HG03097 (cell line): ENCODE measurements at regions not wholly inside any gene's neighbourhood (a gene's known extent, or its start where the extent isn't known, plus 50 kb on each side); places are given as distances from the start of the nearest gene placed in this dataset.
A peak's percentile ranks its signal among the peaks of the same experiment; 100 is the strongest.
"Not testable (repeated sequence)": the region's sequence is repeated elsewhere in the genome, so short reads cannot be mapped to it uniquely, and the experiment has no call there.

Experiments
- ATAC-seq: cut with Tn5 transposase; IDR thresholded peaks from one replicate; pipeline ENCODE4 v1.9.1; 2021; ENCODE audit not compliant: unreplicated experiment, low FRiP score

DNA sequence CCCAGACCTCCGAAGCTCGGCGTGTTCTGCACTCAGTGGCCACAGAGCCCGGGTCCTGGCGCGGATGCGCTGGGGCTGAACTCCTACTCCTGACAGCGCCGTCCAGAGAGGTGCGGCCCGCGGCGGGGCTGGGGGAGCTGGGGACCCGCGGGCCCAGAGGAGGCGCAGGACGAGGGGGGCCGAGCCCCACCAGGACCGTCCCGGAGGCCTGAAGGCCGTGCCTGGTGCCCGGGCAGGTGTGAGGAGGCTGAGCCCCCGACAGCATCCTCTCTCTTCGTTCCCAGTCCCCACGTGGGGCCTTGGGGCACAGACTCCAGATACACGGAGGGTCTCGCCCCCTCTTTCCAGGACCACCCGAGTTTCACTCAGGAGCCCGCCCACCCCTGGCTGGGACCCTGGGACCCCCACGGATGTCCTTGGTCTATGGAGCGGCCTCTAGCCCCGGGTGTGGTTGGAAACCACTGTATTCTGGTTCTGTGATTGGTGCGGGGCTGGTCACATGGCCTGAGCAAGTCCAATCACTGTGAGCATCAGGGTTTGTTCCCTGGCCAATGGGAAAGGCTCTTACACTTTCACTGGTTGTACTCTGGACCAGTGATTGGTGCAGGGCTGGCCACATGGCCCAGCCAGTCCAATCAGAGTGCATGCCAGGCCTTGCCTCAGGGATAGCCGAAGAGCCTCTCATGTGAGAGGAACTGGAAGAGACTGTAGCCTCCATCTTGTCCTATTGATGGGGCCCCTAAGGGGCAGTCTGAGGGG is 217.6 kb upstream of the SFSWAP start:
- no peak for ATAC-seq

- ATAC-seq = no peak
Observed at GRCh38 chr12:131494216-131494615, 216.7 kb upstream of the SFSWAP start.

DNA sequence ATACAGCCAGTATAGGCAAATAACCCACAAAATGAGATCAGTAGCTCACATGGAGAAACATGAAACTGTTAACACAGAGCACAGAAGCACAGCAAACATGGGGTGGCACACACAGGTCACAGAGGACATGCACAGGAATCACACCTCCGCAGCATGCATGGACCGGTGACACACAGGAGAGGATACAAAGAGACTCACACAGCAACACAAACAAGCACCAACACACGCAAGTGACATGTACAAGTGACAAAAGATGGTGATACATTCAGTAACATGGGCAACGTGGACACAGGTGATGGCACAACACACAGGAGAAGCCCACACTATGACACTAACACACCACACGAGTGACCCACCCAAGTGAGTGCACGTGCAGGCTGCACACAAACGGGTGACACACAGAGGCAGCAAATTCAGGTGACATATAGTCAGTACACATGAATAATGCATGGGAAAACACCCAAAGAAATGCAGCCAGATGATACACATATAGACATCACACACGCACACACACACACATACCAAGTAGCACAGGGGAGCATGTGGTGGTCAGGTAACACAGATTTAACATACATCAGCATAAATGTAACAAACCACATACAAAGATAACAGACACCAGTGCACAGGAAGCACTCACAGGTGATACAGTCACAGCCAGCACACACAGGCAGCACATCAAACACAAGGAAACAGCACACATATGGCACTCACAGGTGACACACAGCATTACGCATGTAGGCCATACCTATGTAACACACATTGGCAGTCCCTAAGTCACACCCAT is 216.0 kb upstream of the SFSWAP start:
- ATAC-seq = no peak

DNA sequence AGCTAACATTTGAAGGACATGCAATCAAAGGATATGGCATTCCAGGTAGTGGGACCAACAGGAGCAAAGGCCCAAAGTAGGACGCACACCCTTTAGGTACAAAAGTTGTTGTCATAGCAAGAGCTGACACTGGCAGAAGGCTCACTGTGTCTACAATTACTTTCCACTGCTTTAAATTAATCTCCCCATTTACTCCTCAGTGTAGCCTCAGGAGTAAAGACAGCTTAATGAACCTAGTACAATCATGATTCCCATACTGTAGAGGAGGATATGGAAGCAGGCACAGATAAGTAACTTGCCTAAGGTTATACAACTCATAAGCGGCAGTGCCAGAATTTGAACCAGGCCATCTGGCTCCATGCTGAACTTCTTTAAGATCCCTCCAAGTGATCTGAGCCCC is 212.9 kb upstream of the SFSWAP start:
- ATAC-seq = no peak

- no peak for ATAC-seq
Observed at GRCh38 chr12:131499160-131499863, 211.6 kb upstream of the SFSWAP start.

DNA sequence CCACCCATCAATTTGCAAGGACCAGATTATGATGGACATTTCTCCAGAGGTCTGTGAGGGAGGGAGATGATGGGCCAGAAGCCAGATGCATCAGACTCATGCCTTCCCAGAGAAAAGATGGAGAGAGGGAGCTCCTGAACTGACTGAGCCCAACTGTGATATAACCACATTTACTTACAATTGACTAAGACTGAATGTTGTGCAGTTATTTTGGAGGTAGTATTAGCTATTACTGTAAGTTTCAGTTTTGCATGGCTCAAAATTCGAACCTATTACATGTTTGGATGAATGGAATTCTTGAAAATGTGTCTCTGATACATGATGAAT is 211.1 kb upstream of the SFSWAP start:
- no peak for ATAC-seq

- ATAC-seq = no peak
Observed at GRCh38 chr12:131500564-131500963, 210.3 kb upstream of the SFSWAP start.

DNA sequence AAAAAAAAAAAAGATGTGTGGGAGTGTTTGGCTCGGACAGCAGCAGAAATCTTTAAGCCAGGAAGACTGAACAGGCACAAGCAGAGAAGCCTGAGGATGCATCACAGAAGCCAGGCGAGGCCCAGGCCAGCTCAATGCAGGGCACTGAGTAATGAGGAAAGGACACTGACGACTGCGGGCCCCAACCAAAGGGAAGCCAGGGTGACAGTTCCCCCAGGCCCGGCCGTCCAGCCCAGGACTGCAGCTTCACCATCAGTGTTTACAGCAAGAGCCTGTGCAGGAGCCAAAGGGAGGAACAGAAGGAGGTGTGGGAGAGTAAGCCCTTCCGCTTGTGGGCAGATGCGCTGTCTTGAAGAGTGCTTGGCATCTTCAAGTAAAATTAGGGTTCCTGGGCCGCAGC is 205.3 kb upstream of the SFSWAP start:
- ATAC-seq = no peak

DNA sequence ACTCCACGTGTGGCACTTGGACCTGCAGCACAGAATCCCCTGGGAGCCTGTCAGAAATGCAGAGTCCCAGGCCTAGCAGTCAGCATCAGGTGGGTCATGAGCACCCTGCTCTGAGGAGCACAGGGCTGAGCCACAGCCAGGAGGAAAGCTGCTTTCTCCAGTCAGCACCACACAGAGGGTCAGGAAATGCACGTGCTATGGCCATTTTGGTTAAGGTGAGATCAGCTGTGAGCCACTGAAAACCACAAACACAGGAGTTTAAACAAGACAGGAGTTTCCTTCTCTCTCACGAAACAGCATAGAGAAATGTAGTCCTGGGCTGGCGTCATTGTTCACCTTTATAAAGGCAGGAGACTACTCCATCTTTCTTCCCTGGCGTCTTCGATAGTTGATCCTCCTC is 204.5 kb upstream of the SFSWAP start:
- no peak for ATAC-seq

DNA sequence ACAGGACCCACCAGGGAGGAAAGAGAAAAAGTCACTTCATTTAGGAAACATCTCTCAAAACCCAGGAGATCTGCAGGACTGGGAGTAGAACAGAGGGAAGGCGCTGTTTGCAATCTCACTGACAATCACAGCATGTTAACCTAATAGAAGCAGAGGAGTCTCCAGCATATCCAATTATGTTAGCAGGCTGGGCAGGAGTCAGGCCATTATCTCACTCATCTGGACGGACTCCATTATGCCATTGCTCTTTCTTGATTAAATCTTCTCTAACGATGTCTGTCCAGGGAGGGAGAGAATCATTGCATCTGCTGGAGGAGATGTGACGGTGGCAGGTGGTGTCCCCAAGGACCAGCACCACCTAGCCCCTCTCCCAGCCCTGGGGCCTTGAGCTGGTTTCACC is 203.8 kb upstream of the SFSWAP start:
- ATAC-seq = no peak

GRCh38 chr12:131507881-131508280 is 203.0 kb upstream of the SFSWAP start:
- ATAC-seq = no peak

DNA sequence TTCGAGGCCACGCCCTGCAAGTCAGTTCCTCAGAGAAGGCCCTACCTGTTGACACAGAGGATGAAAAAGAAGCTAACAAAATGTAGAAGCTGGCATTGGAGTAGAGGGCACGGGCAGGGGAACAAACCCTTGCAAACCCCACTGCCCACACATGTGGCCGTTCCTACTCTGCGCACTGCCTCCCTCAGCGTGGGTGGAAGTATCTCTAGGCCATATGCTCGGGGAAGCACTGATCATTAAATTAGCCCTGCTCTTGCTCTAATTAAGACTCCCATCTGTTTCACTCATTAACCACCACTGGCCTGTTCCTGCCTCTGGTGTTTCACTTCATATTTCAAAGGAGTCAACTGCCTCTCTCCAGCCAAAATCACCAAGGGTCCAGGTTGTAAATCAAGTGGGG is 201.2 kb upstream of the SFSWAP start:
- ATAC-seq = no peak

DNA sequence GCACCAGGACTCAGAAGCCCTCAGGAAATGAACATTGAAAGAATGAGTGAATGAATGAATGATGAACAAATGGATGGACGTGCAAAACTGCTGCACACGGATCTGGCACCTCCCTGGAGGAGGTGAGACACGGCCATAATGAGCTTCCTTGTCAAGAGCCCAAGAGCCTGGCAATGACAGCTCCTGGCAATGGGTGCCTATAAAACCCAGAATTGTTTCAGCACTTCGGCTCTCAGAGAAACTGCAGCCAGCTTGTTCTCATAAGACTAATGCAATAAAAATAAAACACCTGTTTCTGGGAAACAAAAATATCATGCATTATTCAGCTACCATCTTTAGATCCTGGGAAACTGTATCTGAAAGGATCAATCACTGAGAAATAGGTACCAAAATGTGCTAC is 200.5 kb upstream of the SFSWAP start:
- no peak for ATAC-seq

DNA sequence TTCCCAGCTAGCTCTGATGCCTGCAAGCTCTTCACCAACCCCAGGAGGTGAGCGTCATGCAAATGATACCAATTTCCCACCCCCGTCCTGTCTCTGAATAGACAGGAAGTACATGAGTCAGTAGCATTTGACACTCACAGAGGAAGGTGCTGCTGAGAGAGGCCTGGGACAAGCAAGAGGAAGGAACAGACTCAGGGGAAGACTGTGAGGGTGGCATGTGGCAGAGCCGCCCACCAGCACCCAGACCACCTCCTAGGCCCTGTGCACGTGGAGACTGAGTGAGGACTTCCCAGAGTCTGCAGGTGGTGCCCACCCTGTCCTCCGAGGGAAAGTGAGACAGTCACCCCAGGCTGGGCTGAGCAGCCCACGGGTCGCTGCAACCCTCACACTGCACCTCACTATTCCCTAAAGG is 199.5 kb upstream of the SFSWAP start:
- peak; percentile 87 for ATAC-seq

GRCh38 chr12:131511803-131512561 is 198.9 kb upstream of the SFSWAP start:
- no peak for ATAC-seq

- no peak for ATAC-seq
Observed at GRCh38 chr12:131513606-131514005, 197.3 kb upstream of the SFSWAP start.

GRCh38 chr12:131520553-131520952 is 190.3 kb upstream of the SFSWAP start:
- ATAC-seq = not testable (repeated sequence)

- no peak for ATAC-seq
Observed at GRCh38 chr12:131521326-131521725, 189.6 kb upstream of the SFSWAP start.

GRCh38 chr12:131525795-131526508 is 184.9 kb upstream of the SFSWAP start:
- ATAC-seq = no peak

DNA sequence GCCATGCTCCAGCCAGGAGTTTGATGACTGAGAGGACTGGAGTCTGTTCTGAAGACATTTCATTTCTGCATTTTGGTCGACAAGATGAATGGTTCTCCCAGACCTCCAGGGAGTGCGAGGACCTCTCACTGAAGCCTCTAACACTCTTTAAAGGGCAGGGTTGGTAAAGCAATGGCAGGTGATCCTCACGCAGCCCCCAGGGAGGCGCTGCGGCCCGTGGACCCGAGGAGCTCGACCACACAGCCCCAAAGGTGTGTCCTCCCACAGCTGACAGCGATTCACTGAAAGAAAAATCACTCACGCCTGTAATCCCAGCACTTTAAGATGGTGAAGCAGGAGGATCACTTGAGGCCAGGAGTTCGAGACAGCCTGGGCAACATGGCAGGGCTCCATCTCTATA is 183.8 kb upstream of the SFSWAP start:
- ATAC-seq = no peak
